Cerebellar nuclear complex (tissue), 1 donor: ENCODE measurements at regions not wholly inside any gene's neighbourhood (a gene's known extent, or its start where the extent isn't known, plus 50 kb on each side); places are given as distances from the start of the nearest gene placed in this dataset.
A peak's percentile ranks its signal among the peaks of the same experiment; 100 is the strongest.
"Not testable (repeated sequence)": the region's sequence is repeated elsewhere in the genome, so short reads cannot be mapped to it uniquely, and the experiment has no call there.

Experiments used
- DNase-seq, 2 experiments: peaks; one replicate each; lab custom pipeline; 2025; lab: John Stamatoyannopoulos, UW

GRCh38 chr6:102749210-102749971 lies 1355.9 kb downstream of the GRIK2 start:
- DNase-seq: no peak

GRCh38 chr6:102746941-102747340 lies 1353.4 kb downstream of the GRIK2 start:
- DNase-seq: no peak

GRCh38 chr6:102742754-102743356 lies 1349.3 kb downstream of the GRIK2 start:
- DNase-seq: no peak

- no peak for DNase-seq
These were observed 1348.5 kb downstream of the GRIK2 start for GRCh38 chr6:102742028-102742427.

- DNase-seq: no peak
These were observed 1343.4 kb downstream of the GRIK2 start for GRCh38 chr6:102736941-102737368.

GRCh38 chr6:102732898-102733297 lies 1339.4 kb downstream of the GRIK2 start:
- DNase-seq: no peak

- DNase-seq: not testable (repeated sequence)
These were observed 1328.6 kb downstream of the GRIK2 start for GRCh38 chr6:102722086-102722485.

- DNase-seq: no peak
These were observed 1324.4 kb downstream of the GRIK2 start for GRCh38 chr6:102717737-102718456.

GRCh38 chr6:102717252-102717651 lies 1323.7 kb downstream of the GRIK2 start:
- no peak for DNase-seq

GRCh38 chr6:102701019-102701418 lies 1307.5 kb downstream of the GRIK2 start:
- no peak for DNase-seq

GRCh38 chr6:102686461-102686860 lies 1293.0 kb downstream of the GRIK2 start:
- no peak for DNase-seq

GRCh38 chr6:102680413-102680812 lies 1286.9 kb downstream of the GRIK2 start:
- DNase-seq: no peak

GRCh38 chr6:102679865-102680264 lies 1286.4 kb downstream of the GRIK2 start:
- DNase-seq: no peak

GRCh38 chr6:102677225-102677624 lies 1283.7 kb downstream of the GRIK2 start:
- no peak for DNase-seq

GRCh38 chr6:102670735-102671134 lies 1277.2 kb downstream of the GRIK2 start:
- DNase-seq: no peak

GRCh38 chr6:102662851-102663250 lies 1269.3 kb downstream of the GRIK2 start:
- no peak for DNase-seq

GRCh38 chr6:102660303-102660702 lies 1266.8 kb downstream of the GRIK2 start:
- DNase-seq: no peak

GRCh38 chr6:102655823-102656222 lies 1262.3 kb downstream of the GRIK2 start:
- DNase-seq: no peak

- no peak for DNase-seq
These were observed 1247.9 kb downstream of the GRIK2 start for GRCh38 chr6:102641426-102641825.

GRCh38 chr6:102631921-102632320 lies 1238.4 kb downstream of the GRIK2 start:
- peak in 1 of 2 experiments; percentile 30 for DNase-seq

GRCh38 chr6:102623201-102623600 lies 1229.7 kb downstream of the GRIK2 start:
- DNase-seq: no peak

GRCh38 chr6:102619585-102619984 lies 1226.1 kb downstream of the GRIK2 start:
- no peak for DNase-seq

- DNase-seq: no peak
These were observed 1189.1 kb downstream of the GRIK2 start for GRCh38 chr6:102582569-102582968.
